Astrocyte (in vitro differentiated cells and primary cell): ENCODE measurements at regions not wholly inside any gene's neighbourhood (a gene's known extent, or its start where the extent isn't known, plus 50 kb on each side); places are given as distances from the start of the nearest gene placed in this dataset.

Experiments used
- DNase-seq: peaks from one replicate; pipeline ENCODE4 v3.0.0-alpha.2; 2010; ENCODE audit warnings: low read depth
- FAIRE-seq: peaks from 2 replicates; lab custom pipeline; 2011; peaks lifted over from hg19 to GRCh38; lab: Jason Lieb, UNC
- H2AFZ ChIP-seq: 2 replicates; pipeline ENCODE4 v1.6.0; 2012; ENCODE audit warnings: low read depth, low read length, inconsistent platforms
- H3K27ac ChIP-seq: 2 replicates; pipeline ENCODE4 v1.5.1; 2011; ENCODE audit warnings: low read depth, low read length, inconsistent platforms
- H3K27me3 ChIP-seq: 2 replicates; pipeline ENCODE4 v1.6.0; 2011; ENCODE audit warnings: low read length, inconsistent platforms; ENCODE audit not compliant: insufficient read depth
- H3K36me3 ChIP-seq: 2 replicates; pipeline ENCODE4 v1.5.1; 2011; ENCODE audit warnings: low read length, inconsistent platforms; ENCODE audit not compliant: insufficient read depth
- H3K4me1 ChIP-seq: 2 replicates; pipeline ENCODE4 v1.5.1; 2011; ENCODE audit warnings: low read length, inconsistent platforms; ENCODE audit not compliant: insufficient read depth
- H3K4me2 ChIP-seq: 2 replicates; pipeline ENCODE4 v1.6.0; 2012; ENCODE audit warnings: low read length, inconsistent platforms
- H3K4me3 ChIP-seq: 2 replicates; pipeline ENCODE4 v1.5.1; 2011; ENCODE audit warnings: low read depth, mild to moderate bottlenecking, low read length, inconsistent platforms; ENCODE audit not compliant: insufficient read depth
- H3K79me2 ChIP-seq: 2 replicates; pipeline ENCODE4 v1.6.0; 2012; ENCODE audit warnings: mild to moderate bottlenecking, low read length, inconsistent platforms; ENCODE audit not compliant: insufficient read depth
- H3K9ac ChIP-seq: 2 replicates; pipeline ENCODE4 v1.6.0; 2012; ENCODE audit warnings: mild to moderate bottlenecking, low read length, inconsistent platforms
- H3K9me3 ChIP-seq: 2 replicates; pipeline ENCODE4 v1.5.1; 2012; ENCODE audit warnings: low read depth, mild to moderate bottlenecking, low read length, inconsistent platforms; ENCODE audit not compliant: insufficient read depth
- H4K20me1 ChIP-seq: 2 replicates; pipeline ENCODE4 v1.6.0; 2012; ENCODE audit warnings: low read length, inconsistent platforms; ENCODE audit not compliant: insufficient read depth
- H3K27ac Mint-ChIP-seq: one replicate; pipeline ENCODE4 v1.8.0; 2021; ENCODE audit warnings: mild to moderate bottlenecking, mixed read lengths; ENCODE audit not compliant: unreplicated experiment
- H3K27me3 Mint-ChIP-seq: one replicate; pipeline ENCODE4 v1.8.0; 2021; ENCODE audit warnings: low read depth, mixed read lengths; ENCODE audit not compliant: unreplicated experiment
- H3K36me3 Mint-ChIP-seq: one replicate; pipeline ENCODE4 v1.8.0; 2021; ENCODE audit warnings: low read depth, mixed read lengths; ENCODE audit not compliant: unreplicated experiment
- H3K4me1 Mint-ChIP-seq: one replicate; pipeline ENCODE4 v1.8.0; 2021; ENCODE audit warnings: low read depth, mixed read lengths; ENCODE audit not compliant: unreplicated experiment
- H3K4me3 Mint-ChIP-seq: one replicate; pipeline ENCODE4 v1.8.0; 2021; ENCODE audit warnings: mild to moderate bottlenecking, moderate library complexity, mixed read lengths; ENCODE audit not compliant: unreplicated experiment
- H3K9me3 Mint-ChIP-seq: one replicate; pipeline ENCODE4 v1.8.0; 2021; ENCODE audit warnings: mild to moderate bottlenecking, mixed read lengths; ENCODE audit not compliant: unreplicated experiment
- EZH2 ChIP-seq: IDR thresholded peaks from 2 replicates; pipeline ENCODE4 v1.6.1; 2012; ENCODE audit warnings: mild to moderate bottlenecking, low read length, inconsistent platforms; ENCODE audit not compliant: insufficient read depth
- TF ChIP-seq, protein P1 (sequence below): IDR thresholded peaks from 2 replicates; pipeline ENCODE4 v1.5.1; 2011; ENCODE audit warnings: low read depth, mild to moderate bottlenecking, inconsistent platforms, low read length, moderate library complexity; ENCODE audit not compliant: insufficient read depth

DNA sequence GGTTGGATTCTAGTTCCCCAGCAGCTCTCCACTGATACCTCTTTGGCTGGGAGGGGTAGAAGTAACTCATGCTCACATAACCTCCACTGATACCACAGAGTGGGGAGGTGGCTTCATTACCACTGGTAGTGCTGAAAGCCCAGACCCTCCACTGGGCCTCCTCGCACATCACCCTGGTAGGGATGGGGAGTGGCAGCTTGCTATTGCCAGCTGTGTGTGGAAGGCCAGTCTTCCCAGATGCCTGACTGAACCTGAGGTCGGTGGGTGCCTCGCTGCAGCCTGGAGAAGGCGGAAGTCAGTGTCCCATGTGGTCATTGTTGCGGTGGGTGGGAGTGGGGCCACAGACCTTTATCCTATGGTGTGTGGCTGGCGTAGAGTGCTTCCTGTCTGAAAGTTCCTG lies 138.0 kb downstream of the TAF11L14 start:
- no peak overlapping the region for H3K4me3 ChIP-seq
- TF ChIP-seq, protein P1, sequence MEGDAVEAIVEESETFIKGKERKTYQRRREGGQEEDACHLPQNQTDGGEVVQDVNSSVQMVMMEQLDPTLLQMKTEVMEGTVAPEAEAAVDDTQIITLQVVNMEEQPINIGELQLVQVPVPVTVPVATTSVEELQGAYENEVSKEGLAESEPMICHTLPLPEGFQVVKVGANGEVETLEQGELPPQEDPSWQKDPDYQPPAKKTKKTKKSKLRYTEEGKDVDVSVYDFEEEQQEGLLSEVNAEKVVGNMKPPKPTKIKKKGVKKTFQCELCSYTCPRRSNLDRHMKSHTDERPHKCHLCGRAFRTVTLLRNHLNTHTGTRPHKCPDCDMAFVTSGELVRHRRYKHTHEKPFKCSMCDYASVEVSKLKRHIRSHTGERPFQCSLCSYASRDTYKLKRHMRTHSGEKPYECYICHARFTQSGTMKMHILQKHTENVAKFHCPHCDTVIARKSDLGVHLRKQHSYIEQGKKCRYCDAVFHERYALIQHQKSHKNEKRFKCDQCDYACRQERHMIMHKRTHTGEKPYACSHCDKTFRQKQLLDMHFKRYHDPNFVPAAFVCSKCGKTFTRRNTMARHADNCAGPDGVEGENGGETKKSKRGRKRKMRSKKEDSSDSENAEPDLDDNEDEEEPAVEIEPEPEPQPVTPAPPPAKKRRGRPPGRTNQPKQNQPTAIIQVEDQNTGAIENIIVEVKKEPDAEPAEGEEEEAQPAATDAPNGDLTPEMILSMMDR, result no peak
- TF ChIP-seq EZH2, result no peak
- H3K4me2 ChIP-seq, result no peak overlapping the region
- no peak overlapping the region for H3K9ac ChIP-seq
- H3K4me1 Mint-ChIP-seq, result no peaks in the 10 kb centered on the region
- H3K27ac ChIP-seq, result no peak overlapping the region
- H2AFZ ChIP-seq, result no peak overlapping the region
- H3K36me3 ChIP-seq, result no peaks in the 10 kb centered on the region
- H3K27me3 ChIP-seq, result no peaks in the 10 kb centered on the region
- no peaks in the 10 kb centered on the region for H3K36me3 Mint-ChIP-seq
- no peaks in the 10 kb centered on the region for H3K9me3 Mint-ChIP-seq
- DNase-seq (no peak), FAIRE-seq (no peak)
- peaks cover 3% of the 10 kb centered on the region for H3K9me3 ChIP-seq
- H3K79me2 ChIP-seq, result no peaks in the 10 kb centered on the region
- H3K4me1 ChIP-seq, result no peaks in the 10 kb centered on the region
- H4K20me1 ChIP-seq, result no peaks in the 10 kb centered on the region
- no peak overlapping the region for H3K27ac Mint-ChIP-seq
- H3K4me3 Mint-ChIP-seq, result no peak overlapping the region
- H3K27me3 Mint-ChIP-seq, result no peaks in the 10 kb centered on the region

DNA sequence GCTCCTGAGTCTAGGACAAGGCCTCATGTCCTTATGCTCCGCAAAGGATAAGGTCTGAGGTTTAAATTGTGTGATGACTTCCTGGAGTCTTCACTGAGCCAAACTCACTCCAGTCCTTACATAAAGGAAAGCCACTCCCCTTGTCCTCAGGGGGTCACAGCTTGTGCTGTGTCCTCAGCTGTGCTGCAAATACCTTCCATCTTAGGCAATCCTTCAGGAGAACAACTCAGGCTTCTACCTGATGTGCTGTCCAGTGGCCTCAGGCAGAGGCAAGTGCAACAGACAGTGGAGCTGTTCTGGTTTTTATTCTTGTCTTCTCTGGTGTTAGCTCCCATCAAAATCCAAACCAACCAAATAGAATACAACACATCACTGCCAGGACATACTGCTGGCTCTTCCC lies 151.5 kb downstream of the TAF11L14 start:
- H3K4me1 ChIP-seq, result no peaks in the 10 kb centered on the region
- H3K79me2 ChIP-seq, result no peaks in the 10 kb centered on the region
- H4K20me1 ChIP-seq, result no peaks in the 10 kb centered on the region
- Mint-ChIP-seq H3K36me3 (no peaks in the 10 kb centered on the region), H3K27me3 (no peaks in the 10 kb centered on the region), H3K4me1 (no peaks in the 10 kb centered on the region), H3K4me3 (no peak overlapping the region), H3K9me3 (no peaks in the 10 kb centered on the region), H3K27ac (no peak overlapping the region)
- no peaks in the 10 kb centered on the region for H3K27me3 ChIP-seq
- TF ChIP-seq EZH2, result no peak
- TF ChIP-seq, protein P1, result no peak
- no peak overlapping the region for H3K27ac ChIP-seq
- no peak overlapping the region for H3K4me2 ChIP-seq
- H3K9ac ChIP-seq, result no peak overlapping the region
- H2AFZ ChIP-seq, result no peak overlapping the region
- DNase-seq (no peak), FAIRE-seq (no peak)
- no peaks in the 10 kb centered on the region for H3K36me3 ChIP-seq
- no peaks in the 10 kb centered on the region for H3K9me3 ChIP-seq
- no peak overlapping the region for H3K4me3 ChIP-seq

DNA sequence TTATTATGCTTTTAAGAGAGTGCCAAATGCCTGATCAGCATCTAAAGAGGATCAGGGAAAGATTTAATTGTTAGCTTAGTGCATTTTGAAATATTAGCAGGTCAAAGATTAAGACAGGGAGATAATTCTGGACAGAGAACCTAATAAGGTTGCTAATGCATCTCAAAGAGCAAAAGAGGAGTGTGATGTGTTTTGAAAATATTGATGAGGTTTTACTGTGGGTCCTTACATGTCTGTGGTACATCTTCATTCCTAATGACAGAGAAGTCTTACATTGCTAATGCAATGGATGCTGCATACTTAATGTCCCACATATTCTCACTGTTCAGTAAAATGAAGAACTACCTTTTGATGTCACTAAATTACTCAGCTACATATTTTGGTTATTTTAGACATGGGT lies 154.1 kb downstream of the TAF11L14 start:
- no peak for FAIRE-seq
- H3K4me3 ChIP-seq, result no peak overlapping the region
- H3K9ac ChIP-seq, result no peak overlapping the region
- DNase-seq, result no peak
- no peaks in the 10 kb centered on the region for H3K36me3 ChIP-seq
- Mint-ChIP-seq H3K36me3 (no peaks in the 10 kb centered on the region), H3K9me3 (no peaks in the 10 kb centered on the region), H3K4me1 (no peaks in the 10 kb centered on the region), H3K4me3 (no peak overlapping the region), H3K27me3 (no peaks in the 10 kb centered on the region), H3K27ac (no peak overlapping the region)
- H3K27me3 ChIP-seq, result no peaks in the 10 kb centered on the region
- H3K27ac ChIP-seq, result no peak overlapping the region
- no peak overlapping the region for H3K4me2 ChIP-seq
- H4K20me1 ChIP-seq, result no peaks in the 10 kb centered on the region
- no peak overlapping the region for H2AFZ ChIP-seq
- no peak for TF ChIP-seq EZH2
- H3K4me1 ChIP-seq, result no peaks in the 10 kb centered on the region
- H3K79me2 ChIP-seq, result no peaks in the 10 kb centered on the region
- H3K9me3 ChIP-seq, result no peaks in the 10 kb centered on the region
